Activated CD4-positive, alpha-beta T cell treated with anti-CD3 and anti-CD28 coated beads, Interleukin-2, amount 10 ng/mL, durations not matched to agents 7 days and 5 days (primary cell): ENCODE measurements at regions not wholly inside any gene's neighbourhood (a gene's known extent, or its start where the extent isn't known, plus 50 kb on each side); places are given as distances from the start of the nearest gene placed in this dataset.

Experiments
- CTCF ChIA-PET: fragments of 350-600 bp; sonication (Branson Sonifier 250); formaldehyde crosslinking; loops from one replicate; lab custom pipeline; 2021; ENCODE audit warnings: antibody characterized with exemption; lab: Charles Lee
- POLR2A ChIA-PET: fragments of 350-600 bp; sonication (Branson Sonifier 250); formaldehyde crosslinking; loops from one replicate; lab custom pipeline; 2021; ENCODE audit warnings: antibody characterized with exemption; lab: Charles Lee
- DNase-seq: peaks from one replicate; pipeline ENCODE4 v3.0.0-alpha.2; 2020
- H3K27ac Mint-ChIP-seq: one replicate; pipeline ENCODE4 v1.8.0; 2021; ENCODE audit warnings: mild to moderate bottlenecking, moderate library complexity, mixed read lengths
- H3K27me3 Mint-ChIP-seq: one replicate; pipeline ENCODE4 v1.8.0; 2021; ENCODE audit warnings: mixed read lengths
- H3K36me3 Mint-ChIP-seq: one replicate; pipeline ENCODE4 v1.8.0; 2021; ENCODE audit warnings: low read depth, mixed read lengths
- H3K4me1 Mint-ChIP-seq: one replicate; pipeline ENCODE4 v1.8.0; 2021; ENCODE audit warnings: mixed read lengths
- H3K4me3 Mint-ChIP-seq: one replicate; pipeline ENCODE4 v1.8.0; 2021; ENCODE audit warnings: mild to moderate bottlenecking, moderate library complexity, mixed read lengths
- H3K9me3 Mint-ChIP-seq: one replicate; pipeline ENCODE4 v1.8.0; 2021; ENCODE audit warnings: mixed read lengths

DNA sequence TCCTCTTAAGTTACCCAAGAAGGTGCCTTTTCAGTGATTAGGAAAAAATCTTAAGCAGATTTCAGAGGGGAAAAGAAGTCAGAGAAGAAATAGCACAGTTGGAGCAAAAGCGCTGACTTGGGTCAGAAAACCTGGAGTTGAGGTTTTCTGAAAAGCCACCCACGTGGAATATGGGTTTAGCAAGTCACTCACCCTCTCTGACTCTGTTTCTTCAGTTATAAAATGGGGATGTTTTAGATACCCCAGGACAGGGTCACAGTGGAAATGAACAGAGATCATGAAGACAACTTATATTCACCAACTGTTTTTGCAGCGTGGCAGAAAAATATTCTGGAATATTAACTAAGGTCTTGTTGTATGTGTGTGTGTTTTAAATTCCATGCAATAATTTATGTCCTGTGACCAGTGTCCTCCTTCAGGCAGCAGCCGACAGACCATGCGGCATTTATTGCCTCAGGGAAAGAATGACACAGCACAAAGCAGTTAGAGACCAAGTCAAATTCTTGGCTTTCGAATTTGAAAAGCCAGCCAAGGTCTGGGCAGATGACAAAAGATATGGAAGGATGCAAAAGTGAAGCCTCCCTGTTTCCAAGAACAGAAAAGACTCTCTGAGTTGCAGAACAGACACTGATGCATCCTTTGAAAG is 119.9 kb downstream of the MIAT start:
- ChIA-PET POLR2A (no interaction called here), CTCF (no interaction called here)
- no peak overlapping the region for H3K27ac Mint-ChIP-seq
- H3K4me1 Mint-ChIP-seq = no peaks in the 10 kb centered on the region
- peaks cover 53% of the 10 kb centered on the region for H3K36me3 Mint-ChIP-seq
- DNase-seq = no peak
- no peak overlapping the region for H3K4me3 Mint-ChIP-seq
- peaks cover 5% of the 10 kb centered on the region for H3K9me3 Mint-ChIP-seq
- H3K27me3 Mint-ChIP-seq = no peaks in the 10 kb centered on the region

DNA sequence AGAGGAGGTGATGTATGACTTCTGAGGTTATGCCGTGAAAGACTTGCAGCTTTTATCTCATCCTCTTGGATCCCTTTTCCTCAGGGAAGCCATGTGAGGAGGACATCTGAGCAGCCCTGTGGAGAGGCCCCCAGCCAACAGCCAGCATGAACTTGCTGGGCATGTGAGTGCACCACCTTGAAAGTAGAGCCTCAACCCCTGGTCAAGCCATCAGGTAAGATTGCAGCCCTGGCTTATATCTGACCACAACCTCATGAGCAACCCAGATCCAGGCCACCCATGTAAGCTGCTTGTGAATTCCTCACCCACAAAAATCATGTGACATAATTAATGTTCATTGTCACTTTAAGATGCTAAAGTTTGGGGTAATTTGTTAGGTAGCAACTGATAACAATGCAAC is 121.0 kb downstream of the MIAT start:
- POLR2A ChIA-PET = no interaction called here
- H3K9me3 Mint-ChIP-seq = peaks cover 5% of the 10 kb centered on the region
- no peak overlapping the region for H3K27ac Mint-ChIP-seq
- no peak for DNase-seq
- CTCF ChIA-PET = no interaction called here
- no peaks in the 10 kb centered on the region for H3K4me1 Mint-ChIP-seq
- no peaks in the 10 kb centered on the region for H3K27me3 Mint-ChIP-seq
- no peak overlapping the region for H3K4me3 Mint-ChIP-seq
- H3K36me3 Mint-ChIP-seq = peaks cover 54% of the 10 kb centered on the region

DNA sequence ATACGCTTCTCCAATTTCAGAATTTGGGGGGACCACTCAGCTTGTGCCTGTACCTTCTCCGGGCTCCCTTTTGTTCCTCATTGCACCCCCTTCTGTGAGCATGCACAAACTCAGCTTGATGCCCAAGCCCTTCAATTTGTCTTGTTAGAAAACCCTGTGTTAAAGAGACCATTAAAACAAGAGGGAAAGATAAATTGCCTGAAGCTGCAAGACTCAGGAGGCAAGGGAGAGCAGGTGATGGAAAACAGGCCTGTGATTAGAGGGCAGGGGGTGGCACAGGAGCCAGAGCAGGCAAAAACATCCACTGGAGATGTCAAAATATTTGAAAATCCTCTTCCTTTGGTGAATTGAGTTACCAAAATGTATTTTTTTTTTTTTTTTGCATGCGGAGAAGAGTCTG is 121.7 kb downstream of the MIAT start:
- Mint-ChIP-seq H3K27me3 (no peaks in the 10 kb centered on the region), H3K4me1 (no peaks in the 10 kb centered on the region), H3K4me3 (no peak overlapping the region), H3K9me3 (peaks cover 5% of the 10 kb centered on the region), H3K36me3 (peaks cover 54% of the 10 kb centered on the region), H3K27ac (no peak overlapping the region)
- no peak for DNase-seq
- POLR2A ChIA-PET = no interaction called here
- CTCF ChIA-PET = interaction anchor here (1.5 kb wide), 1 partner anchor 22 kb away, joined by 10 read pairs; no protein-coding TSS in a partner anchor

DNA sequence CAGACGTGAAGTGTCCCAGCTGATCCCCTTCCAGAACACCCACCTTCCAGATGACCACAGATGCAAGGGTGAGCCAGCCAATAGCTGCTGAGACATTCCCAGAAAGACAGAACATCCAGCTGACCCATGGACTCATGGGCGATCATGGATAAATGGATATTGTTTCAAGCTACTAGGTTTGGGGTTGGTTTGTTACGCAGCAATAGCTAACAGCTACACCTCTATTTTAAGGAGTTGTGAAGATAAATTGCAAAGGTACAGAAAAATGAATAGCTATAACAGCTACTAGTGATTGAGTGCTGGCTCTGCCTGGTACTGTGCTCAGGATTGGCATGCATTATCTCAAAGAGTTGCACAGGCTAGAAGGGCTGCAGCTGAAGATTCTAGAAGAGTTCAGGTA is 122.5 kb downstream of the MIAT start:
- peaks cover 50% of the 10 kb centered on the region for H3K36me3 Mint-ChIP-seq

DNA sequence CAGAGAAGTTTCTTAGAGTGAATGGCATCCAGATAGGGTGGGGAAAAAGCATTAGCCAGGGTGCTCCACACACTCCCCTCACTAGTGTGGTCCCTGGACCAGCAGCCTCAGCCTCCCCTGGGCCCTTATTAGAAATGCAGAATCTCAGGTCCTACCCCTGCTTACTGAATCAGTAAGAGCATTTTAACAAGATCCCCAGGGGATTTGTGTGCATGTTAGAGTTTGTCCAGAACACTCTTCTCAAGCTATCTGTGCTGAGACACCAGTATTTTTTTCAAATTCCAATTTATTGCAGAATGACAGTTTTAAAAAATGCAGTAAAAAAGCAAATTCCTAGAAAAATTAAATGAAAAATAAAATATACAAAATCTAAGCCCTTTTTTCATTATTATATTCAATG is 123.1 kb downstream of the MIAT start:
- POLR2A ChIA-PET = no interaction called here

More for the DNA sequence above, 122.5 kb downstream of the MIAT start:
- DNase-seq = no peak
- no peaks in the 10 kb centered on the region for H3K27me3 Mint-ChIP-seq
- ChIA-PET CTCF (interaction anchor here (1.5 kb wide), 1 partner anchor 23 kb away, joined by 10 read pairs; no protein-coding TSS in a partner anchor), POLR2A (no interaction called here)
- H3K27ac Mint-ChIP-seq = no peak overlapping the region
- peaks cover 5% of the 10 kb centered on the region for H3K9me3 Mint-ChIP-seq
- H3K4me3 Mint-ChIP-seq = no peak overlapping the region
- H3K4me1 Mint-ChIP-seq = no peaks in the 10 kb centered on the region

DNA sequence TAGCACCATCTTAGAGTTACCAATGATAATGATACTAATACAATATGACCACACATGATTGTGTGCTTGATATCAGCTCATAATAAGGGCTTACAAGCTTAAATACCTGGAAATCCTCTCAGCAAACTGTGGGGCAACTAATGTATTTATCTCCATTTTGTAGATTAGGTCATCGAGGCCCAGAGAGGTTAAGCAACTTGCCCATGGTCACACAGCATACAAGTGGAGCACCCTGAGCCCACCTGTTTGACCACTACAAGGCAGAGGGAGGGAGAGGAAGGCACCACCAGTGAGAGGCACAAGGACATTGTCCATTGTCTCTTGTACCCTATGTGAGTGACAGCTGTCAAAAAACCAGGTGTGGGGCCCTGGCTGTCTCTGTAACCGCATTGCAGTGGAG is 123.7 kb downstream of the MIAT start:
- Mint-ChIP-seq H3K4me1 (peaks cover 6% of the 10 kb centered on the region), H3K36me3 (peaks cover 47% of the 10 kb centered on the region), H3K27me3 (no peaks in the 10 kb centered on the region), H3K4me3 (no peak overlapping the region), H3K27ac (no peak overlapping the region), H3K9me3 (peaks cover 5% of the 10 kb centered on the region)
- no peak for DNase-seq
- ChIA-PET POLR2A (no interaction called here), CTCF (no interaction called here)

More for the DNA sequence above, 123.1 kb downstream of the MIAT start:
- Mint-ChIP-seq H3K4me3 (no peak overlapping the region), H3K36me3 (peaks cover 49% of the 10 kb centered on the region), H3K9me3 (peaks cover 5% of the 10 kb centered on the region), H3K27me3 (no peaks in the 10 kb centered on the region), H3K4me1 (peaks cover 1% of the 10 kb centered on the region), H3K27ac (no peak overlapping the region)
- DNase-seq = no peak
- CTCF ChIA-PET = no interaction called here

DNA sequence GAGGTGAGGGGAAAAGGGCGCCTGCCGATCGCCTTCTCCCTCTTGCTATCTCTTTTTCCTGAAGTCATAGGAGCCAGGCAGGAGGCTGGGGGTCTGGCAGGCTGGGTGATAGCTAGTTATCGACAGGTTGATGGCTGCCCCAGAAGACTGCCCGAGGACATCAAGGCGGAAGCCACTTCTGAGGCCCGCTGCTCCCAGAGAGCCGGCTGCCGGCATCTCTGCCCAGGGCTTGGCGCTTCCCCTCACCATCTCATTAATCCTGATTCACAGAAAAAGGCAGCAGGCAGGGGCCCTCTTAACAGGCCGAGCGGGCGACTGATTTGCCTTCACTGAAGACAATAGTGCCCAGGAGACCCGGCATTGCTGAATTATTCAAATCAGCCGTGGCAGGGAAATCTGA is 124.2 kb downstream of the MIAT start:
- POLR2A ChIA-PET = no interaction called here
- no peak overlapping the region for H3K4me3 Mint-ChIP-seq
- H3K27me3 Mint-ChIP-seq = no peaks in the 10 kb centered on the region
- H3K4me1 Mint-ChIP-seq = peaks cover 6% of the 10 kb centered on the region
- peaks cover 45% of the 10 kb centered on the region for H3K36me3 Mint-ChIP-seq
- CTCF ChIA-PET = no interaction called here
- H3K27ac Mint-ChIP-seq = no peak overlapping the region
- H3K9me3 Mint-ChIP-seq = peaks cover 5% of the 10 kb centered on the region
- DNase-seq = no peak

DNA sequence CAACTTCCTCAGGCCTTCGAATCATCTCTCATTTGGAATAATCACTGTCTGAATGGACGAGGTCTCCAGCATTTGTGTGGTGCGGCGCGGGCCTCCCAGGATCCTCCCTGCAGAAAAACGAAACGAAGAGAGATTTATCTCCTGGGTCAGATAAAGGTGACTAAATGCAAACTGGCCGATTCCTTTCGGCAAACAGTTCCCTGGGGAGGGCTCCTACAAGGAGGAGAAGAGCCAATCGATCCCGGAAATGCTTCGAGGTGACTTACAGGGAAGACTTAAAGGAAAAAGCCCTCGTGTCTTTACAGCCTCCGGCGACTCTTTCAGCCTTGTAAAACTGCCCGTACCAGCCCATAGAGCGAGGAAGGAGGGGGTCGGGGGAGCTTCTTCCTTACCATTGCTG is 126.5 kb downstream of the MIAT start:
- Mint-ChIP-seq H3K27ac (no peak overlapping the region), H3K4me3 (no peak overlapping the region), H3K27me3 (no peaks in the 10 kb centered on the region), H3K4me1 (peaks cover 6% of the 10 kb centered on the region), H3K9me3 (peaks cover 5% of the 10 kb centered on the region), H3K36me3 (peaks cover 26% of the 10 kb centered on the region)
- DNase-seq = no peak
- POLR2A ChIA-PET = no interaction called here
- CTCF ChIA-PET = interaction anchor here (0.5 kb wide), 1 partner anchor 572 kb away, joined by 4 read pairs; no protein-coding TSS in a partner anchor

DNA sequence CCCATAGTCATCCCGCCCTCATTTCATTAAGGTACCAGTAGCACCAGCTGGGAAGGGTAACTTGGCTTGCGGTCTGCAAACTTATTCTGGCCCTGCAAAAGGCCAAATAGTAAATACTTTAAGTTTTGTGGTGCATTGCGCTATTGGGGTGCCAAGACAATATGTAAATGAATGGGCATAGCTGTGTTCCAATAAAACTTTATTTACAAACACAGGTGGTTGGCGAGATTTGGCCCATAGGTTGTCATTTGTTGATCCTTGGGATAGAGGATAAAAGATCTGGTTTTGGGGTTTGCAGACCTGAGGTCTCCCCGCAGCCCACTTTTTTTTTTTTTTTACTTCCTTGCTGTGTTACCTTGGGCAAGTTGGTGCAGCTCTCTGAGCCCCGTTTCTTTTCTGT is 127.4 kb downstream of the MIAT start:
- POLR2A ChIA-PET = no interaction called here
- CTCF ChIA-PET = no interaction called here

DNA sequence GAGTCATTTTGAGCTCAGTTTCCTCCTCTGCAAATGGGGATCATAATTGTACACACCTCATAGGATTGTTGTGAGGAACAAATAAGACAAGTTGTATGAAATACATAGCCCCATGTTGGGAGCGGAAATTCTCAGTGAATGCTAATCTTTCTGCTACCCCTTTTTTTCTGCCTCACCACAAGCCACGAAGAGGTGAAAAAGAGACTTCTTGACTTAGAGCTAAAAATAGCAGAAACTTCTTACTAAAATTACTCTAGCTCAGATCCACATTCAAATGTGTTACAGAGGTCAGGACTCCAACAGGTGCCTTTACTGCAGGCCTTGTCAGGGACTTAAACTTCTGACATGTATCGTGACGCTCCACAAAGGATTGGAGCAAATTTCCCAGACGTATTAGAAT is 128.5 kb downstream of the MIAT start:
- Mint-ChIP-seq H3K36me3 (peaks cover 12% of the 10 kb centered on the region), H3K4me1 (peaks cover 6% of the 10 kb centered on the region), H3K27ac (no peak overlapping the region), H3K4me3 (no peak overlapping the region), H3K27me3 (no peaks in the 10 kb centered on the region), H3K9me3 (no peaks in the 10 kb centered on the region)
- DNase-seq = no peak
- CTCF ChIA-PET = no interaction called here
- POLR2A ChIA-PET = no interaction called here

More for the DNA sequence above, 127.4 kb downstream of the MIAT start:
- H3K4me1 Mint-ChIP-seq = peaks cover 6% of the 10 kb centered on the region
- H3K27ac Mint-ChIP-seq = no peak overlapping the region
- H3K27me3 Mint-ChIP-seq = no peaks in the 10 kb centered on the region
- H3K36me3 Mint-ChIP-seq = peaks cover 19% of the 10 kb centered on the region
- H3K9me3 Mint-ChIP-seq = peaks cover 2% of the 10 kb centered on the region
- no peak for DNase-seq
- H3K4me3 Mint-ChIP-seq = no peak overlapping the region

DNA sequence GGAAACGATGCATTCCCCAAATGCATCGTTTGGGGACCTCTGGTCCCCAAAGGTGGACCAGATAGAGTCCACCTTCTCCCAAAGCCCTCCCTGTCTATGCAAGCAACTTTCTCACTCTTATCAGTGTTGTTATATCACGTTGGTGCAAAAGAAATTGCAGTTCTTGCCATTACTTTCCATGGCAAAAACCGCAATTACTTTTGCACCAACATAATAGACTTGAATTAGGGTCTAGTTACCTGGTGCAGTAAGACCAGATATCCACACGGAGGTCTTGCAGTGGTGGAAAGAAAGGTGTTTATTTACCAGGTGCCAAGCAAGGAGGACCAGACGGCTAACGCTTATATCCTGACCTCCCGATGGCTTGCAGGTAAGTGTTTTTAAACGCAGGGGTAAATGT is 129.0 kb downstream of the MIAT start:
- H3K4me1 Mint-ChIP-seq = peaks cover 6% of the 10 kb centered on the region
- POLR2A ChIA-PET = no interaction called here
- peaks cover 15% of the 10 kb centered on the region for H3K36me3 Mint-ChIP-seq
- H3K9me3 Mint-ChIP-seq = no peaks in the 10 kb centered on the region
- no peak overlapping the region for H3K4me3 Mint-ChIP-seq
- no peak overlapping the region for H3K27ac Mint-ChIP-seq
- CTCF ChIA-PET = interaction anchor here (0.6 kb wide), 1 partner anchor 416 kb away, joined by 3 read pairs; no protein-coding TSS in a partner anchor
- H3K27me3 Mint-ChIP-seq = no peaks in the 10 kb centered on the region
- no peak for DNase-seq

DNA sequence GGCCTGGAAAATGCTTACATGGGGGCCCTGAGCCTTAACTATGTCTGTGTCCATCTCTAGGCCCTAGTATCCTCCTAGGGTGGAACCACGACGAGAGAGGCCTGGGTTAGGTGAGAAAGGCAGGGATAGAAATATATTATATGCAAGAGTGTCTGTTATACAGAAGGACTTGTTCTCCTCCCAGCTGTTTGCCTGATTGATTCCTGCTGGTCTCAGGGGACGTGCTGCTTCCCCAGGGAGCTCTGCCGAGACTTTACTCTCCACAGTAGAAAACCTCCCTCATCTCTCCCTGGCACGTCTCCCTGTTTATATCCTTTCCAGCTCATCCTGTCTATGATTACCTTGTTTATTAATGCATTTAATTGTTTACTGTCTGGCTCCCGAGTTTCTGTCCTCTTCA is 132.6 kb downstream of the MIAT start:
- CTCF ChIA-PET = no interaction called here
- Mint-ChIP-seq H3K4me3 (no peak overlapping the region), H3K4me1 (peaks cover 6% of the 10 kb centered on the region), H3K9me3 (no peaks in the 10 kb centered on the region), H3K27me3 (no peaks in the 10 kb centered on the region), H3K27ac (no peak overlapping the region), H3K36me3 (peaks cover 16% of the 10 kb centered on the region)
- no peak for DNase-seq
- POLR2A ChIA-PET = no interaction called here

DNA sequence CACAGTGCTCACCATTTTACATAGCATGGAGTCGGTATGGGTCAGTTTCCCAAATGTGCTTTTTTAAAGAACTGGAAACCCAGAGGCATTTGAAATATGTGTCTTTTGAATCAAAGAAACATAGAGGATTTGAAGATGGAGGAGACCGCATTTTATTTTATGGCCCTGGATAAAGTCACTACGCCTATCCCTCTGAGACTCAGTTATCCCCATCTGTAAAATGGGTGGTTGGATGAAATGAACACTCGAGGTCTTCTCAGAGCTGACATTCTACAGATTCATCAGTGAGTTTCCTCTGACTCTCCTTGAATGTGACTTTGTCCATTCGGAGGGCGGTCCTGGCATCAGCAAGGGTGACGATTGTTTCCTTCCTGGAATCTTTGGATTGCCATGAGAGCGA is 135.1 kb downstream of the MIAT start:
- Mint-ChIP-seq H3K27ac (no peak overlapping the region), H3K4me1 (no peaks in the 10 kb centered on the region), H3K4me3 (no peak overlapping the region), H3K36me3 (peaks cover 11% of the 10 kb centered on the region), H3K27me3 (no peaks in the 10 kb centered on the region), H3K9me3 (no peaks in the 10 kb centered on the region)
- POLR2A ChIA-PET = no interaction called here
- CTCF ChIA-PET = no interaction called here
- DNase-seq = no peak

DNA sequence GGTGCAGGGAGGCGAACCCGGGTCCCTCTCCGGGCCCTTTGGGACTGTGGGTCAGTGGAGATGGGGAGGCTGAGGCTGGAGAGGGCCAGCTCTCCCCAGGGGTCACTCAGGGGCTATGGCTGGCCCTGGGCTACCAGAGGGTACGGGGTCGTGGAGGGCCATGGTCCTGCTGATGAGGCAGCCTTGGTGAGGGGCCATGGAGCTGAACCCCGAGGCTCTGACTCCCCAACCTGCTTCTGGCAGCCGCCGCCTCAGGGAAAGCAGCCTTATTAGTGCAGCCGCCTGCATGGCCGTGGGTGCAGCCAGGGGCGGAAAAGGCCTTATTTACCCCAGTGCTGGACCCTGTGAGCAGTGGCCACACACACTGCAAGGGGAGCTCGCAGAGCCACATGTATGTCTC is 139.4 kb downstream of the MIAT start:
- H3K27me3 Mint-ChIP-seq = no peaks in the 10 kb centered on the region
- no peak overlapping the region for H3K27ac Mint-ChIP-seq
- ChIA-PET POLR2A (no interaction called here), CTCF (no interaction called here)
- H3K9me3 Mint-ChIP-seq = no peaks in the 10 kb centered on the region
- DNase-seq = no peak
- peaks cover 2% of the 10 kb centered on the region for H3K36me3 Mint-ChIP-seq
- no peak overlapping the region for H3K4me3 Mint-ChIP-seq
- no peaks in the 10 kb centered on the region for H3K4me1 Mint-ChIP-seq
